A549 (cell line): ENCODE measurements at regions not wholly inside any gene's neighbourhood (a gene's known extent, or its start where the extent isn't known, plus 50 kb on each side); places are given as distances from the start of the nearest gene placed in this dataset.

ENCODE experiments used
- ATAC-seq, 2 experiments: fragments of 200-7000 bp in 1 of 2; fragments of >200 bp in 1 of 2; cut with Nextera tagmentation in 1 of 2; cut with Tn5 transposase in 1 of 2; 3 replicates each; pipeline versions ENCODE4 v1.8.0 to v1.9.1; 2018 to 2020; ENCODE audit warnings: mild to moderate bottlenecking in 1 of 2, moderate library complexity in 1 of 2
- CTCF ChIA-PET: fragments of 300-600 bp; sonication (Branson Sonifier 250); formaldehyde crosslinking; extraction: SDS; loops from one replicate; lab custom pipeline; 2021; ENCODE audit warnings: antibody characterized with exemption, inconsistent platforms; lab: Yijun Ruan, JAX
- POLR2A ChIA-PET: fragments of 350-600 bp; formaldehyde crosslinking; extraction: SDS; loops from one replicate; lab custom pipeline; 2021; ENCODE audit warnings: antibody characterized with exemption, inconsistent platforms; lab: Yijun Ruan, JAX
- DNase-seq, 2 experiments: peaks; one replicate each; pipeline versions ENCODE4 v3.0.0 to v3.0.0-alpha.2; 2011 to 2016; ENCODE audit warnings: low read depth in 1 of 2, low spot score in 1 of 2
- FAIRE-seq: peaks from 2 replicates; lab custom pipeline; 2011; peaks lifted over from hg19 to GRCh38; lab: Jason Lieb, UNC
- H3K27ac ChIP-seq, 2 experiments: fragments of >200 bp; sonication (Bioruptor Twin); formaldehyde crosslinking; 3 replicates each; pipeline ENCODE4 v1.5.1; 2016 to 2017
- H3K4me1 ChIP-seq: fragments of >200 bp; sonication (Bioruptor Twin); formaldehyde crosslinking; 3 replicates; pipeline ENCODE4 v1.6.1; 2016
- H3K4me2 ChIP-seq: fragments of >200 bp; sonication (Bioruptor Twin); formaldehyde crosslinking; 3 replicates; pipeline ENCODE4 v1.6.1; 2016
- H3K4me3 ChIP-seq: fragments of >200 bp; sonication (Bioruptor Twin); formaldehyde crosslinking; 3 replicates; pipeline ENCODE4 v1.5.1; 2016
- H3K9me3 ChIP-seq: fragments of >200 bp; sonication (Bioruptor Twin); formaldehyde crosslinking; 3 replicates; pipeline ENCODE4 v1.6.1; 2016
- BHLHE40 ChIP-seq: IDR thresholded peaks from 2 replicates; pipeline ENCODE4 v1.6.1; 2012; ENCODE audit warnings: low read depth, low read length, inconsistent platforms
- CBX2 ChIP-seq: fragments of 200-600 bp; sonication (generic); IDR thresholded peaks from 2 replicates; pipeline ENCODE4 v1.6.1; 2016; ENCODE audit warnings: low read depth, mild to moderate bottlenecking, borderline replicate concordance
- CBX8 ChIP-seq: fragments of 200-600 bp; sonication (generic); IDR thresholded peaks from 2 replicates; pipeline ENCODE4 v1.6.1; 2016
- E2F6 ChIP-seq: IDR thresholded peaks from 2 replicates; pipeline ENCODE4 v1.6.1; 2012; ENCODE audit warnings: low read depth, borderline replicate concordance
- EHMT2 ChIP-seq: fragments of 200-600 bp; sonication (generic); IDR thresholded peaks from 2 replicates; pipeline ENCODE4 v1.6.1; 2016; ENCODE audit warnings: antibody characterized with exemption, low read depth, mild to moderate bottlenecking, moderate library complexity
- FOXS1 ChIP-seq: fragments of 250-450 bp; sonication (Bioruptor Pico); IDR thresholded peaks from 2 replicates; pipeline ENCODE4 v1.5.0; 2020; ENCODE audit warnings: mild to moderate bottlenecking, moderate library complexity
- HOXB5 ChIP-seq: fragments of 250-450 bp; sonication (Bioruptor Pico); IDR thresholded peaks from 2 replicates; pipeline ENCODE4 v1.5.0; 2020; ENCODE audit warnings: mild to moderate bottlenecking, moderate library complexity
- JUN ChIP-seq, 2 experiments: fragments of >200 bp; sonication (Bioruptor Twin); formaldehyde crosslinking; IDR thresholded peaks; 2 replicates in 1 of 2; 3 replicates in 1 of 2; pipeline ENCODE4 v1.6.1; 2016 to 2017
- JUNB ChIP-seq: fragments of >200 bp; sonication (Bioruptor Twin); formaldehyde crosslinking; IDR thresholded peaks from 2 replicates; pipeline ENCODE4 v1.6.1; 2016
- KDM1A ChIP-seq: fragments of 200-600 bp; sonication (generic); IDR thresholded peaks from 2 replicates; pipeline ENCODE4 v1.6.1; 2016; ENCODE audit warnings: low read depth, mild to moderate bottlenecking
- MAZ ChIP-seq: fragments of 150-350 bp; IDR thresholded peaks from 2 replicates; pipeline ENCODE4 v1.6.1; 2014; ENCODE audit warnings: antibody characterized with exemption, low read depth, low read length, borderline replicate concordance
- NFE2L2 ChIP-seq: fragments of 150-350 bp; conservative IDR thresholded peaks from 2 replicates; pipeline ENCODE4 v1.6.1; 2014; ENCODE audit warnings: low read length
- POLR2AphosphoS2 ChIP-seq: conservative IDR thresholded peaks from 2 replicates; pipeline ENCODE4 v1.6.1; 2012; ENCODE audit warnings: low read length, improper control_type of control experiment, inconsistent platforms
- RAD21 ChIP-seq, 2 experiments: fragments of >200 bp in 1 of 2; sonication (Bioruptor Twin) in 1 of 2; formaldehyde crosslinking in 1 of 2; IDR thresholded peaks in 1 of 2; conservative IDR thresholded peaks in 1 of 2; 2 replicates in 1 of 2; 3 replicates in 1 of 2; pipeline ENCODE4 v1.6.1; 2012 to 2018; ENCODE audit warnings: inconsistent platforms in 1 of 2
- RNF2 ChIP-seq: fragments of 200-600 bp; sonication (generic); IDR thresholded peaks from 2 replicates; pipeline ENCODE4 v1.6.1; 2016; ENCODE audit warnings: low read depth, mild to moderate bottlenecking, antibody characterized with exemption, moderate library complexity, borderline replicate concordance
- TFCP2L1 ChIP-seq: fragments of 250-450 bp; sonication (Bioruptor Pico); IDR thresholded peaks from 2 replicates; pipeline ENCODE4 v1.5.0; 2021; ENCODE audit warnings: mild to moderate bottlenecking
- TP53 ChIP-seq: fragments of 250-450 bp; sonication (Bioruptor Pico); IDR thresholded peaks from 2 replicates; pipeline ENCODE4 v1.5.0; 2021; ENCODE audit warnings: mild to moderate bottlenecking, moderate library complexity
- USF2 ChIP-seq: fragments of 450-650 bp; IDR thresholded peaks from 2 replicates; pipeline ENCODE4 v1.6.1; 2014; ENCODE audit warnings: antibody characterized with exemption
- ZC3H11A ChIP-seq: fragments of 450-650 bp; IDR thresholded peaks from 2 replicates; pipeline ENCODE4 v1.6.1; 2014; ENCODE audit warnings: antibody characterized with exemption, mild to moderate bottlenecking
- ZFP36 ChIP-seq: fragments of 450-650 bp; IDR thresholded peaks from 2 replicates; pipeline ENCODE4 v1.6.1; 2014; ENCODE audit warnings: borderline replicate concordance; ENCODE audit not compliant: partially characterized antibody
- ZNF302 ChIP-seq: fragments of 250-450 bp; sonication (Bioruptor Pico); IDR thresholded peaks from 2 replicates; pipeline ENCODE4 v1.9.0; 2021; ENCODE audit warnings: inconsistent platforms, mild to moderate bottlenecking, moderate library complexity
- WGBS: methylation state at CpG from one replicate; pipeline ENCODE4 v1.1.6; 2017; ENCODE audit errors: missing lambda C conversion rate; 5-methylcytosine and 5-hydroxymethylcytosine counted together
- TF ChIP-seq, protein P1 (sequence below): fragments of 250-450 bp; sonication (Bioruptor Pico); IDR thresholded peaks from 2 replicates; pipeline ENCODE4 v1.5.0; 2020; ENCODE audit warnings: low read depth, mild to moderate bottlenecking, moderate library complexity
- TF ChIP-seq, protein P2 (sequence below): fragments of >200 bp; sonication (Bioruptor Twin); formaldehyde crosslinking; IDR thresholded peaks from 3 replicates; pipeline ENCODE4 v1.6.1; 2016

DNA sequence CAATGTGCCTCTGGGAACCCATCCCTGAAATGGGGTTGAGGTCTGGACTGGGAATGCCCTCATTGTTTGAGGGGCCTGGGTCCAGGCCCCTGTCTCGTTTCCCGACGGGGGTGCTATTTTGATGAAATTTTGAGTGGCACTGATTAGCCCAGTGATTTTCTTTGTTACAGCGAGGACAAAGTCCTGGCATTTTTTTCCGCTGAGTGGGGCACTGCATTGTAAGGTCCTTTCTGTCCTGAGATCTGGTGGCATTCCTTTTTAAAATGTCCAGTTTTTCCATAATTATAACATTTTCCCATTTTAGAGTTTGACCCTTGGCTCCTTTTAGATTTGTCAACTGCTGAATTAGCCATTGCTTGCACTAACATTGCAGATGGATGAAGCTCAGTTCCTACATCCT is 69.7 kb upstream of the INCENP start:
- no peak for TF ChIP-seq ZNF302 (CRISPR knock-in tag)
- TF ChIP-seq POLR2AphosphoS2: no peak
- TF ChIP-seq USF2: no peak
- TF ChIP-seq JUN (IDR thresholded peaks at IDR 0.05): no peak
- TF ChIP-seq ZFP36: no peak
- TF ChIP-seq RNF2: no peak
- no peak for TF ChIP-seq JUNB
- TF ChIP-seq KDM1A: no peak

DNA sequence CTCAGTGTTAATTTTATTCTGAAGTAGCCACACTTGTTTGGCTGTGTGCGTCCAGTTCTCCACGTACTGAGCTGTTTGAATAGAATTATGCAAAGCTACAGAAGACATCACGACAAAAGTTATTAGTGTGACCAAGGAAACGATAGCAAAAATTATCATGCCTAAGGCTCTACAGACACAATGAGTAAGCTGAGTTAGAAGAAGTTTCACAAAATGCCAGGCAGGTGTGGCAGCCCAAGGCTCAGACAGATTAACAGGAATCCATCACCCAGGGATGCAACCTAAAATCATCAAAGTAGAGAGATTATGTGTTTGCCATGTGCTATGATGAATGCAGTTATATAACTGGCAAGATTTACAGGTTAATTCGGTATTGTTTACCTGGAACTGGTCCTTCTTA is 73.1 kb upstream of the INCENP start:
- Histone ChIP-seq H3K9me3 (no peaks in the 10 kb centered on the region), H3K4me3 (no peak overlapping the region), H3K27ac (peak overlapping the region; percentile 32 to 42; a peak in 3 of 6 replicates), H3K4me2 (no peak overlapping the region), H3K4me1 (peaks cover 45% of the 10 kb centered on the region)
- FAIRE-seq: no peak
- no peak for TF ChIP-seq NFE2L2
- TF ChIP-seq USF2: no peak
- no peak for TF ChIP-seq RAD21 (conservative IDR thresholded peaks at IDR 0.05 in 1 of 2, IDR thresholded peaks at IDR 0.05 in 1 of 2)
- no peak for TF ChIP-seq MAZ
- POLR2A ChIA-PET: no interaction called here
- CTCF ChIA-PET: interaction anchor here (0.8 to 9.3 kb wide), 10 partner anchors 15 to 253 kb away, joined by 3 to 103 read pairs (median 5); no protein-coding TSS in a partner anchor
- no peak for ATAC-seq
- WGBS: 75% methylated on average over 5 of the region's 5 CpGs
- no peak for DNase-seq

More for the DNA sequence above, 69.7 kb upstream of the INCENP start:
- ATAC-seq: 0 out of 6 replicates have a peak, but pooled peaks of 1 of the 2 experiments have one; percentile 40
- Histone ChIP-seq H3K4me3 (no peak overlapping the region), H3K4me1 (peaks cover 16% of the 10 kb centered on the region), H3K4me2 (peak overlapping the region; percentile 60), H3K27ac (peak overlapping the region; percentile 79 to 87), H3K9me3 (no peaks in the 10 kb centered on the region)
- no peak for DNase-seq
- ChIA-PET CTCF (interaction anchor here (0.7 to 9.3 kb wide), 38 partner anchors 9 to 257 kb away, joined by 3 to 103 read pairs (median 4); partner anchors contain the start of genes BEST1 and FTH1), POLR2A (interaction anchor here (0.9 to 2.8 kb wide), 3 partner anchors 82 to 91 kb away, joined by 4 to 22 read pairs (median 18); partner anchors contain the start of gene FTH1)
- WGBS: 39% methylated on average over 5 of the region's 5 CpGs
- FAIRE-seq: no peak

GRCh38 chr11:62048100-62048499 is 75.7 kb upstream of the INCENP start:
- 0 out of 3 replicates have a peak overlapping the region, but pooled peaks have one; percentile 5 for H3K4me2 ChIP-seq
- DNase-seq: no peak
- H3K9me3 ChIP-seq: no peaks in the 10 kb centered on the region
- ATAC-seq: no peak
- POLR2A ChIA-PET: interaction anchor here (0.8 kb wide), 1 partner anchor 75 kb away, joined by 5 read pairs; no protein-coding TSS in a partner anchor
- CTCF ChIA-PET: interaction anchor here (0.6 to 9.3 kb wide), 9 partner anchors 21 to 602 kb away, joined by 3 to 61 read pairs (median 3); no protein-coding TSS in a partner anchor
- peaks cover 45% of the 10 kb centered on the region for H3K4me1 ChIP-seq
- FAIRE-seq: no peak
- 49% methylated on average over 1 of the region's 1 CpG for WGBS
- peak overlapping the region; percentile 50 to 69; a peak in 5 of 6 replicates for H3K27ac ChIP-seq
- no peak overlapping the region for H3K4me3 ChIP-seq
- TF ChIP-seq RAD21 (conservative IDR thresholded peaks at IDR 0.05 in 1 of 2, IDR thresholded peaks at IDR 0.05 in 1 of 2) (no peak), ZC3H11A (no peak), BHLHE40 (no peak), TFCP2L1 (CRISPR knock-in tag) (no peak), TP53 (CRISPR knock-in tag) (no peak), MAZ (no peak), HOXB5 (no peak), ZNF302 (CRISPR knock-in tag) (no peak), EHMT2 (no peak), CBX8 (no peak), FOXS1 (no peak), CBX2 (no peak), E2F6 (no peak)
- TF ChIP-seq, protein P1, sequence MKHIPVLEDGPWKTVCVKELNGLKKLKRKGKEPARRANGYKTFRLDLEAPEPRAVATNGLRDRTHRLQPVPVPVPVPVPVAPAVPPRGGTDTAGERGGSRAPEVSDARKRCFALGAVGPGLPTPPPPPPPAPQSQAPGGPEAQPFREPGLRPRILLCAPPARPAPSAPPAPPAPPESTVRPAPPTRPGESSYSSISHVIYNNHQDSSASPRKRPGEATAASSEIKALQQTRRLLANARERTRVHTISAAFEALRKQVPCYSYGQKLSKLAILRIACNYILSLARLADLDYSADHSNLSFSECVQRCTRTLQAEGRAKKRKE (CRISPR knock-in tag): no peak
- TF ChIP-seq, protein P2, sequence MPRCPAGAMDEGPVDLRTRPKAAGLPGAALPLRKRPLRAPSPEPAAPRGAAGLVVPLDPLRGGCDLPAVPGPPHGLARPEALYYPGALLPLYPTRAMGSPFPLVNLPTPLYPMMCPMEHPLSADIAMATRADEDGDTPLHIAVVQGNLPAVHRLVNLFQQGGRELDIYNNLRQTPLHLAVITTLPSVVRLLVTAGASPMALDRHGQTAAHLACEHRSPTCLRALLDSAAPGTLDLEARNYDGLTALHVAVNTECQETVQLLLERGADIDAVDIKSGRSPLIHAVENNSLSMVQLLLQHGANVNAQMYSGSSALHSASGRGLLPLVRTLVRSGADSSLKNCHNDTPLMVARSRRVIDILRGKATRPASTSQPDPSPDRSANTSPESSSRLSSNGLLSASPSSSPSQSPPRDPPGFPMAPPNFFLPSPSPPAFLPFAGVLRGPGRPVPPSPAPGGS: no peak
